Common myeloid progenitor, CD34-positive (primary cell): ENCODE measurements at regions not wholly inside any gene's neighbourhood (a gene's known extent, or its start where the extent isn't known, plus 50 kb on each side); places are given as distances from the start of the nearest gene placed in this dataset.

ENCODE experiments used
- CTCF ChIA-PET: fragments of 350-600 bp; sonication (Branson Sonifier 250); formaldehyde crosslinking; loops from one replicate; lab custom pipeline; 2021; ENCODE audit warnings: antibody characterized with exemption; lab: Charles Lee
- POLR2A ChIA-PET: fragments of 350-600 bp; sonication (Branson Sonifier 250); formaldehyde crosslinking; loops from one replicate; lab custom pipeline; 2021; ENCODE audit warnings: antibody characterized with exemption; lab: Charles Lee
- DNase-seq, 3 donors: peaks; one replicate each; pipeline versions ENCODE4 v3.0.0 to v3.0.0-alpha.2; 2013
- H3K27ac ChIP-seq, 2 experiments: 1 replicate in 1 of 2; 2 replicates in 1 of 2; pipeline ENCODE4 v1.7.0; 2013; ENCODE audit warnings: inconsistent platforms in 2 of 2, low read length in 2 of 2, mild to moderate bottlenecking in 2 of 2, low read depth in 1 of 2, moderate library complexity in 1 of 2; ENCODE audit not compliant: severe bottlenecking in 2 of 2, insufficient read depth in 1 of 2, poor library complexity in 1 of 2
- H3K27me3 ChIP-seq, 5 experiments: replicated peaks in 2 of 5; 1 replicate in 3 of 5; 2 replicates in 2 of 5; pipeline versions ENCODE4 v1.6.1 to v1.7.0; 2013; ENCODE audit warnings: low read length in 4 of 5, mild to moderate bottlenecking in 2 of 5, moderate library complexity in 2 of 5, inconsistent platforms in 1 of 5; ENCODE audit not compliant: insufficient read depth in 5 of 5, control insufficient read depth in 4 of 5
- H3K36me3 ChIP-seq, 4 experiments: 1 replicate in 2 of 4; 2 replicates in 2 of 4; pipeline versions ENCODE4 v1.6.1 to v1.7.0; 2013; ENCODE audit warnings: low read length in 3 of 4, control low read depth in 1 of 4, mild to moderate bottlenecking in 1 of 4; ENCODE audit not compliant: control insufficient read depth in 4 of 4, insufficient read depth in 4 of 4
- H3K4me1 ChIP-seq, 4 experiments: 1 replicate in 3 of 4; 2 replicates in 1 of 4; pipeline versions ENCODE4 v1.6.1 to v1.7.1; 2013; ENCODE audit warnings: low read length in 3 of 4, mild to moderate bottlenecking in 3 of 4, control low read depth in 1 of 4, inconsistent platforms in 1 of 4, moderate library complexity in 1 of 4; ENCODE audit not compliant: control insufficient read depth in 4 of 4, insufficient read depth in 4 of 4; ENCODE audit errors: control extremely low read depth in 1 of 4
- H3K4me3 ChIP-seq, 7 experiments: 1 replicate in 4 of 7; 2 replicates in 3 of 7; pipeline versions ENCODE4 v1.5.1 to v1.7.0; 2013; ENCODE audit warnings: mild to moderate bottlenecking in 7 of 7, low read length in 6 of 7, moderate library complexity in 6 of 7, inconsistent platforms in 2 of 7, low read depth in 2 of 7, control low read depth in 1 of 7; ENCODE audit not compliant: insufficient read depth in 4 of 7, control insufficient read depth in 1 of 7; ENCODE audit errors: extremely low read depth in 1 of 7
- H3K9me3 ChIP-seq, 5 experiments: 1 replicate in 4 of 5; 2 replicates in 1 of 5; pipeline versions ENCODE4 v1.6.1 to v1.7.1; 2013; ENCODE audit warnings: low read length in 4 of 5, mild to moderate bottlenecking in 2 of 5, inconsistent platforms in 1 of 5, low read depth in 1 of 5, moderate library complexity in 1 of 5; ENCODE audit not compliant: control insufficient read depth in 4 of 5, insufficient read depth in 2 of 5; ENCODE audit errors: control extremely low read depth in 1 of 5
- WGBS: methylation state at CpG from one replicate; pipeline ENCODE4 v1.1.5; 2013; ENCODE audit not compliant: insufficient coverage; 5-methylcytosine and 5-hydroxymethylcytosine counted together

- 93% methylated on average over 6 of the region's 6 CpGs for WGBS
- CTCF ChIA-PET: no interaction called here
- H3K27ac ChIP-seq: no peak overlapping the region
- H3K4me1 ChIP-seq: no peaks in the 10 kb centered on the region
- DNase-seq: no peak
- H3K9me3 ChIP-seq: peaks cover 0 to 3% (median 0%) of the 10 kb centered on the region in 5 experiments
- H3K36me3 ChIP-seq: no peaks in the 10 kb centered on the region
- POLR2A ChIA-PET: no interaction called here
- peaks cover 0 to 21% (median 2%) of the 10 kb centered on the region in 5 experiments for H3K27me3 ChIP-seq
- H3K4me3 ChIP-seq: no peak overlapping the region
These were observed 580.3 kb upstream of the CADM1 start for GRCh38 chr11:116084511-116084910.

DNA sequence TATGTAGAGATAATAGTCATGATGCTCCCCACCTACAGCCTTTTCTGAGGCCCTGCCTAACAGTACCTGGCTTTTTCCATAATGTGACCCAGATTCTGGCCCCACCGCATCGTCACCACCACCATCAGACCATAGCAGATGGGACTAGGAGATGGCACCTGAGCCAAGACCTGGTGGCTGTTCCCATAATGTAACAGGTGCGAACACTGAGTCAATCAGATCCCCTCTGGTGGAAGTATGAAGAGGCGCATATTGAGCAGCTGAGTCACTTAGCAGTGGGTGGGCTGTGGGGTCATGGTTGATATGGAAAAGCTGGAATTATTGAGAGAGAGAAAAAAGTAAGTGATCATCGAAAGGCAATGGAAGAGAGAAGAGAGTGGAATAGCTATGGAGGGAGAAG lies 578.0 kb upstream of the CADM1 start:
- no peaks in the 10 kb centered on the region for H3K36me3 ChIP-seq
- ChIA-PET POLR2A (no interaction called here), CTCF (no interaction called here)
- no peak for DNase-seq
- peaks cover 0 to 17% (median 2%) of the 10 kb centered on the region in 5 experiments for H3K27me3 ChIP-seq
- H3K27ac ChIP-seq: no peak overlapping the region
- H3K9me3 ChIP-seq: peaks cover 0 to 3% (median 0%) of the 10 kb centered on the region in 5 experiments
- 95% methylated on average over 5 of the region's 5 CpGs for WGBS
- no peak overlapping the region for H3K4me3 ChIP-seq
- no peaks in the 10 kb centered on the region for H3K4me1 ChIP-seq

- H3K4me3 ChIP-seq: no peak overlapping the region
- no peak for DNase-seq
- H3K27me3 ChIP-seq: peaks cover 4 to 29% (median 5%) of the 10 kb centered on the region in 5 experiments
- no peaks in the 10 kb centered on the region for H3K4me1 ChIP-seq
- no peak overlapping the region for H3K27ac ChIP-seq
- H3K36me3 ChIP-seq: no peaks in the 10 kb centered on the region
- ChIA-PET CTCF (no interaction called here), POLR2A (no interaction called here)
- H3K9me3 ChIP-seq: peaks cover 0 to 3% (median 0%) of the 10 kb centered on the region in 5 experiments
- 100% methylated on average over 1 of the region's 2 CpGs for WGBS
These were observed 575.4 kb upstream of the CADM1 start for GRCh38 chr11:116079580-116079979.

DNA sequence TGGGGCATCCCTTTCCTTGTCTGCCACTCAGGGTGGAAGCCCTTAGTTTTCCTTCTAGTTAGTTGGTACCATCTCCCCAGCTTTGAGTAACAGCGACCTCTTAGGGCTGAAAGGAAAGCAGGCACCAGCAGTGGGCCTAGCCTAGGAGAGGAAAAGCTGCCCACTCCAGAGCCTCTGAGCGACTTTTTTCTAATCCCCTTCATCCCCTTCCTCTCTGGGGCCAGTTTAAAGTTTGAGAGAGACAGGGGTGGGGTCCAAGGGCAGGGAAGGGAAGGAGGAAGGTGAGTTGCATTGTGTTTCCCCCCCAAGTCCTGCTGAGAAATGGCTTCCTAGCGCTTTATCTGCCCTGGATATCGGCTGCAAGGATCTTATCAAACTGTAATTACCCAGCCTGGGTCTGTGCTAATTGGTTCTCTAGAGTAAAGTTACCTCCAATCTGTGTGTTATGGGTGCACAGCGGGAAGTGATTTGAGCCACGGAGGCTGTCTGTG lies 573.9 kb upstream of the CADM1 start:
- WGBS: 58% methylated on average over 5 of the region's 6 CpGs
- CTCF ChIA-PET: no interaction called here
- POLR2A ChIA-PET: no interaction called here

GRCh38 chr11:116077092-116077491 lies 572.9 kb upstream of the CADM1 start:
- no peak for DNase-seq
- Histone ChIP-seq H3K27me3 (peaks cover 3 to 51% (median 5%) of the 10 kb centered on the region in 5 experiments), H3K4me1 (no peaks in the 10 kb centered on the region), H3K4me3 (no peak overlapping the region), H3K27ac (no peak overlapping the region), H3K36me3 (no peaks in the 10 kb centered on the region), H3K9me3 (peaks cover 0 to 3% (median 0%) of the 10 kb centered on the region in 5 experiments)
- WGBS: 100% methylated on average over 1 of the region's 2 CpGs
- ChIA-PET CTCF (no interaction called here), POLR2A (no interaction called here)

More for the DNA sequence above, 573.9 kb upstream of the CADM1 start:
- no peak overlapping the region for H3K27ac ChIP-seq
- H3K4me1 ChIP-seq: no peaks in the 10 kb centered on the region
- no peak overlapping the region for H3K4me3 ChIP-seq
- DNase-seq: peak in 2 of 3 donors; percentile 13 to 14
- H3K27me3 ChIP-seq: peaks cover 4 to 41% (median 5%) of the 10 kb centered on the region in 5 experiments
- peaks cover 0 to 3% (median 0%) of the 10 kb centered on the region in 5 experiments for H3K9me3 ChIP-seq
- no peaks in the 10 kb centered on the region for H3K36me3 ChIP-seq

GRCh38 chr11:116073854-116074837 lies 569.9 kb upstream of the CADM1 start:
- POLR2A ChIA-PET: no interaction called here

More at GRCh38 chr11:116073854-116074837, 569.9 kb upstream of the CADM1 start:
- Histone ChIP-seq H3K4me1 (no peaks in the 10 kb centered on the region), H3K27ac (no peak overlapping the region), H3K4me3 (no peak overlapping the region), H3K27me3 (peaks cover 3 to 59% (median 10%) of the 10 kb centered on the region in 5 experiments), H3K9me3 (no peaks in the 10 kb centered on the region), H3K36me3 (no peaks in the 10 kb centered on the region)
- no peak for DNase-seq
- WGBS: 71% methylated on average over 12 of the region's 18 CpGs
- CTCF ChIA-PET: no interaction called here
